ENCODE measurements at regions not wholly inside any gene's neighbourhood (a gene's known extent, or its start where the extent isn't known, plus 50 kb on each side); places are given as distances from the start of the nearest gene placed in this dataset.

DNA sequence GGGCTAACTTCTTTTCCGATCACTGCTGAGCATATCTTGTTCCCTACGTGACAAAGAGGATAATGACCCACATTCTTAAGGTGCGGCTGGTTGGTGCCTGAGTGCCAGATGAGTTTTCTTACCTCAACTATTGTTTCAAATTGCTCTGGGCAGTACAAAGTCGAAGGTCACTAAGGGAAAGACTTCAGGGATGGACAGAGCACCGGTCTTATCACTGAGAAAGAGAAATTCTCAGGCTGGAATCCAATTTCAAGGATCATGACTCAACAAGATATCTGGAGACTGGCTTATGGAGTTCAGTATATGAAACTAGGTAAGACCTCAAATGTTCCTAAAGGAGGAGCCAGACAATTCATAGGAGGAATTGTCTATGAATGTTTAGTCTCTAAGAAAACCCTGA is 780.3 kb downstream of the SUGCT start:
- Histone ChIP-seq H3K9me3 (ENCODE audit: insufficient read depth, low read length) (no peaks in the 10 kb centered on the region), H2AFZ (ENCODE audit: low read depth, low read length) (no peak overlapping the region), H3K4me2 (ENCODE audit: low read length) (no peak overlapping the region), H3K4me3 (ENCODE audit: low read length) (no peak overlapping the region), H4K20me1 (ENCODE audit: insufficient read depth, low read length) (no peaks in the 10 kb centered on the region), H3K79me2 (ENCODE audit: low read length) (no peaks in the 10 kb centered on the region), H3K4me1 (ENCODE audit: low read length) (no peaks in the 10 kb centered on the region), H3K36me3 (replicated peaks; ENCODE audit: low read depth, low read length) (no peaks in the 10 kb centered on the region), H3K9ac (ENCODE audit: low read length) (no peak overlapping the region), H3K27ac (ENCODE audit: low read length) (no peak overlapping the region), H3K27me3 (ENCODE audit: low read depth, low read length) (0 out of 2 replicates have a peak, but pooled peaks cover 4% of the 10 kb centered on the region)
- TF ChIP-seq, protein P1, sequence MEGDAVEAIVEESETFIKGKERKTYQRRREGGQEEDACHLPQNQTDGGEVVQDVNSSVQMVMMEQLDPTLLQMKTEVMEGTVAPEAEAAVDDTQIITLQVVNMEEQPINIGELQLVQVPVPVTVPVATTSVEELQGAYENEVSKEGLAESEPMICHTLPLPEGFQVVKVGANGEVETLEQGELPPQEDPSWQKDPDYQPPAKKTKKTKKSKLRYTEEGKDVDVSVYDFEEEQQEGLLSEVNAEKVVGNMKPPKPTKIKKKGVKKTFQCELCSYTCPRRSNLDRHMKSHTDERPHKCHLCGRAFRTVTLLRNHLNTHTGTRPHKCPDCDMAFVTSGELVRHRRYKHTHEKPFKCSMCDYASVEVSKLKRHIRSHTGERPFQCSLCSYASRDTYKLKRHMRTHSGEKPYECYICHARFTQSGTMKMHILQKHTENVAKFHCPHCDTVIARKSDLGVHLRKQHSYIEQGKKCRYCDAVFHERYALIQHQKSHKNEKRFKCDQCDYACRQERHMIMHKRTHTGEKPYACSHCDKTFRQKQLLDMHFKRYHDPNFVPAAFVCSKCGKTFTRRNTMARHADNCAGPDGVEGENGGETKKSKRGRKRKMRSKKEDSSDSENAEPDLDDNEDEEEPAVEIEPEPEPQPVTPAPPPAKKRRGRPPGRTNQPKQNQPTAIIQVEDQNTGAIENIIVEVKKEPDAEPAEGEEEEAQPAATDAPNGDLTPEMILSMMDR (IDR thresholded peaks at IDR 0.05; ENCODE audit: low read depth, low read length), result no peak
- TF ChIP-seq EZH2phosphoT487 (IDR thresholded peaks at IDR 0.05; ENCODE audit: low read depth), result no peak

Data from OCI-LY3 (cell line).